ENCODE measurements at regions not wholly inside any gene's neighbourhood (a gene's known extent, or its start where the extent isn't known, plus 50 kb on each side); places are given as distances from the start of the nearest gene placed in this dataset.
"Not testable (repeated sequence)": the region's sequence is repeated elsewhere in the genome, so short reads cannot be mapped to it uniquely, and the experiment has no call there.

DNA sequence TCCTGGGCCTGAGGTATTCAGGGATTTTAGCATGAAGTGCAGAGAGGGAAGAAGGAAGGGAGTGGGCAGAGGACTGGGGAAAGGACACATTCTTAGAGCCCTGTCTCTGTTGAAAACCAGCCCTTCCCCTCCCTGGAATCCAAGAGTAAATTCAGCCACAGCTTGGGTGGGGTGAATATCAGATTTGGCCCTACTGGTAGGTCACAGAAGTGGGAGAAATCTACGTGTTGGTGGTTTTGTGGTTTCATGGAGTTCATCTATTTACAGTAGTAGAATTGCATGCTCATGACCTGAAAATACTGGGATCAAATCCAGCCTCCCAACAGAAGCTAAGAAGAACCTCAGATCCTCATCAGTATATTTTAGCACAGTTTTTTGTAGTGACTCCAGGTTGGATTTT lies 404.4 kb downstream of the BMP2 start:
- no peak overlapping the region for H3K4me3 ChIP-seq
- no peaks in the 10 kb centered on the region for H3K4me1 ChIP-seq
- no peak for DNase-seq
- no peaks in the 10 kb centered on the region for H3K36me3 ChIP-seq
- TF ChIP-seq, protein P1, sequence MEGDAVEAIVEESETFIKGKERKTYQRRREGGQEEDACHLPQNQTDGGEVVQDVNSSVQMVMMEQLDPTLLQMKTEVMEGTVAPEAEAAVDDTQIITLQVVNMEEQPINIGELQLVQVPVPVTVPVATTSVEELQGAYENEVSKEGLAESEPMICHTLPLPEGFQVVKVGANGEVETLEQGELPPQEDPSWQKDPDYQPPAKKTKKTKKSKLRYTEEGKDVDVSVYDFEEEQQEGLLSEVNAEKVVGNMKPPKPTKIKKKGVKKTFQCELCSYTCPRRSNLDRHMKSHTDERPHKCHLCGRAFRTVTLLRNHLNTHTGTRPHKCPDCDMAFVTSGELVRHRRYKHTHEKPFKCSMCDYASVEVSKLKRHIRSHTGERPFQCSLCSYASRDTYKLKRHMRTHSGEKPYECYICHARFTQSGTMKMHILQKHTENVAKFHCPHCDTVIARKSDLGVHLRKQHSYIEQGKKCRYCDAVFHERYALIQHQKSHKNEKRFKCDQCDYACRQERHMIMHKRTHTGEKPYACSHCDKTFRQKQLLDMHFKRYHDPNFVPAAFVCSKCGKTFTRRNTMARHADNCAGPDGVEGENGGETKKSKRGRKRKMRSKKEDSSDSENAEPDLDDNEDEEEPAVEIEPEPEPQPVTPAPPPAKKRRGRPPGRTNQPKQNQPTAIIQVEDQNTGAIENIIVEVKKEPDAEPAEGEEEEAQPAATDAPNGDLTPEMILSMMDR (IDR thresholded peaks at IDR 0.05), result no peak
- H3K27me3 ChIP-seq, result no peaks in the 10 kb centered on the region
- no peak overlapping the region for H3K27ac ChIP-seq
- H3K9me3 ChIP-seq, result no peaks in the 10 kb centered on the region
- intact Hi-C loops (cut with DNase I; ENCODE audit: low total_unique reads), result no loop called here

- no peak for DNase-seq
- H3K27ac ChIP-seq, result no peak overlapping the region
- no peaks in the 10 kb centered on the region for H3K9me3 ChIP-seq
- no peaks in the 10 kb centered on the region for H3K27me3 ChIP-seq
- no peaks in the 10 kb centered on the region for H3K4me1 ChIP-seq
- H3K4me3 ChIP-seq, result no peak overlapping the region
- H3K36me3 ChIP-seq, result no peaks in the 10 kb centered on the region
- intact Hi-C loops (cut with DNase I; ENCODE audit: low total_unique reads), result no loop called here
- TF ChIP-seq, protein P1 (IDR thresholded peaks at IDR 0.05), result no peak
Observed at GRCh38 chr20:7174554-7174953, 407.1 kb downstream of the BMP2 start.

DNA sequence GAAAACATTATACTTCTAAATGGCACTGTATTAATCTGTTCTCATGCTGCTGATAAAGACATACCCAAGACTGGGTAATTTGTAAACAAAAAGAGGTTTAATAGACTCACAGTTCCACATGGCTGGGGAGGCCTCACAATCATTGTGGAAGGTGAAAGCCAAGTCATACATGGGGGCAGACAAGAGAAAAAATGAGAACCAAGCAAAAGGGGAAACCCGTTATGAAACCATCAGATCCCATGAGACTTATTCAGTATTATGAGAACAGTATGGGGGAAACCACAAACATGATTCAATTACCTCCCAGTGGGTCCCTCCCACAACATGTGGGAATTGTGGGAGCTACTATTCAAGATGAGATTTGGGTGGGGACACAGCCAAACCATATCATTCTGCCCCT lies 408.3 kb downstream of the BMP2 start:
- DNase-seq; H3K36me3 ChIP-seq; H3K4me1 ChIP-seq; H3K27ac ChIP-seq; H3K27me3 ChIP-seq; H3K9me3 ChIP-seq; H3K4me3 ChIP-seq; intact Hi-C loops (cut with DNase I; ENCODE audit: low total_unique reads): not testable (repeated sequence)

DNA sequence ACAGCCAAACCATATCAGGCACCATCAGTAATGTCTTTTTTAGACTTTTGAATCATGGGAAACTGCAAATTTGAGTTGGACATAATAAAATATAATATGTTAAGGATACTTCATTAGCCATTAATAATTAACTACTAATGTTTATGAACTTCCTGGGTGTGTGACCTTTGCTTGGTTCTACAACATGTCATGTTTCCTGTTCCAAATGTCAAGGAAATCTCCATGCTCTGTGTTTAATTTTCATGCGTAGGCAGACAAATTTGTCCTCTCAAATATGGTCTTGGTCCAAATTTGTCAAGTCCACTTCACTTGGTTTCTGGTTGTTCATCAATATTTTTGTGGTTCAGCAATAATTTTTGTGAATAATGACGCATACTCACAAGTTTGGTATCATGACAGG lies 410.5 kb downstream of the BMP2 start:
- intact Hi-C loops (cut with DNase I; ENCODE audit: low total_unique reads), result no loop called here
- H3K27ac ChIP-seq, result no peak overlapping the region
- H3K27me3 ChIP-seq, result no peaks in the 10 kb centered on the region
- peaks cover 0 to 1% (median 0%) of the 10 kb centered on the region in 3 donors for H3K9me3 ChIP-seq
- no peaks in the 10 kb centered on the region for H3K36me3 ChIP-seq
- no peak for DNase-seq
- no peaks in the 10 kb centered on the region for H3K4me1 ChIP-seq
- H3K4me3 ChIP-seq, result no peak overlapping the region
- TF ChIP-seq, protein P1 (IDR thresholded peaks at IDR 0.05), result no peak

DNA sequence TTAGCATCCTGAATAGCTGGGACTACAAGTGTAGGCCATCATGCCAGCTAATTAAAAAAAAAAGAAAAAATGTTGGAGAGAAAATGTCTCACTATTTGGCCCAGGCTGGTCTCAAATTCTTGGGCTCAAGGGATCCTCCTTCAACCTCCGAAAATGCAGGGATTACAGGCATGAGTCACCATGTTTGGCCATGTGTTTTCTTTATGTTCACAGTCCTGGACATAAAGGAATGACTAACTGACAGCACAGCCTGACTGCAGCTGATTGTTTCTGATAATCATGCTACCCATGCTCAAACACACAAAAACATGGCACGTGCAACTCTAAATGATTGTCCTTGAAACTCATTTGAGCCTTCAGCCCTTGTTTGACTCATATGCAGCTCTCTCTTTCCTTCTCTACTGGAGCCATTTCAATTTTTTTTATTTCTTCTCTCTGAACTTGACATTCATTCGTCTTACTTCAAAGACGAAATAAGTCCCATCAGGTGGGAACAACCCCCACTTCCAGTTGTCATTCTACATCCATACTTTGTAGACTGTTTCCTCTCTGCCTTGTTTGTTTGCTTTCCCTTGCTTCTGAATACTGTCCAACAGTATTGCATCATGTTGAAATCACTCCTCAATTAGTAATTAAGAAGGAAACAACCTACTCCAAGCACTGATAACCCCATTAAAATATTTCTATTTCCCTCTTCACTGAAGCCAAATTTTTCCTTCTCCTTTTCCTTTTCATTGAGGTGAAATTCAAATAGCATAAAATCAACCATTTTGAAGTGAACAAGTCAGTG lies 413.0 kb downstream of the BMP2 start:
- Histone ChIP-seq H3K4me1 (no peaks in the 10 kb centered on the region), H3K9me3 (peaks cover 0 to 4% (median 0%) of the 10 kb centered on the region in 3 donors), H3K4me3 (no peak overlapping the region), H3K27me3 (no peaks in the 10 kb centered on the region), H3K27ac (no peak overlapping the region), H3K36me3 (no peaks in the 10 kb centered on the region)
- no peak for DNase-seq
- TF ChIP-seq, protein P1 (IDR thresholded peaks at IDR 0.05), result no peak
- intact Hi-C loops (cut with DNase I; ENCODE audit: low total_unique reads), result no loop called here

GRCh38 chr20:7189231-7189630 lies 421.7 kb downstream of the BMP2 start:
- Histone ChIP-seq H3K4me1 (no peaks in the 10 kb centered on the region), H3K9me3 (no peaks in the 10 kb centered on the region), H3K4me3 (no peak overlapping the region), H3K27ac (no peak overlapping the region), H3K27me3 (no peaks in the 10 kb centered on the region), H3K36me3 (no peaks in the 10 kb centered on the region)
- intact Hi-C loops (cut with DNase I; ENCODE audit: low total_unique reads), result no loop called here
- TF ChIP-seq, protein P1 (IDR thresholded peaks at IDR 0.05), result no peak
- DNase-seq, result no peak

Data from tibial artery (tissue), 4 donors.